Neuron (in vitro differentiated cells): ENCODE measurements at regions not wholly inside any gene's neighbourhood (a gene's known extent, or its start where the extent isn't known, plus 50 kb on each side); places are given as distances from the start of the nearest gene placed in this dataset.

Experiments used
- H2AFZ ChIP-seq: one replicate; pipeline ENCODE4 v1.6.1; 2013; ENCODE audit warnings: low read depth, mild to moderate bottlenecking, inconsistent platforms, low read length, moderate library complexity
- H3K27me3 ChIP-seq: one replicate; pipeline ENCODE4 v1.6.1; 2013; ENCODE audit warnings: low read length; ENCODE audit not compliant: insufficient read depth
- H3K36me3 ChIP-seq: one replicate; pipeline ENCODE4 v1.6.1; 2013; ENCODE audit warnings: low read length; ENCODE audit not compliant: insufficient read depth
- H3K4me1 ChIP-seq: one replicate; pipeline ENCODE4 v1.6.1; 2013; ENCODE audit warnings: low read length; ENCODE audit not compliant: insufficient read depth
- H3K4me3 ChIP-seq: 2 replicates; pipeline ENCODE4 v1.5.1; 2013; ENCODE audit warnings: mild to moderate bottlenecking, low read length, moderate library complexity
- H3K9me3 ChIP-seq: one replicate; pipeline ENCODE4 v1.6.1; 2013; ENCODE audit warnings: low read length

GRCh38 chr4:110296892-110297291 is 98.5 kb upstream of the ELOVL6 start:
- no peaks in the 10 kb centered on the region for H3K4me1 ChIP-seq
- H3K4me3 ChIP-seq, result no peak overlapping the region
- H3K36me3 ChIP-seq, result no peaks in the 10 kb centered on the region
- H2AFZ ChIP-seq, result no peak overlapping the region
- no peaks in the 10 kb centered on the region for H3K9me3 ChIP-seq
- H3K27me3 ChIP-seq, result peaks cover 2% of the 10 kb centered on the region

GRCh38 chr4:110294165-110294564 is 95.8 kb upstream of the ELOVL6 start:
- Histone ChIP-seq H3K4me3 (no peak overlapping the region), H3K27me3 (peaks cover 2% of the 10 kb centered on the region), H3K36me3 (no peaks in the 10 kb centered on the region), H3K4me1 (no peaks in the 10 kb centered on the region), H2AFZ (no peak overlapping the region), H3K9me3 (no peaks in the 10 kb centered on the region)

GRCh38 chr4:110292994-110293744 is 94.8 kb upstream of the ELOVL6 start:
- no peaks in the 10 kb centered on the region for H3K36me3 ChIP-seq
- no peaks in the 10 kb centered on the region for H3K4me1 ChIP-seq
- H2AFZ ChIP-seq, result no peak overlapping the region
- H3K9me3 ChIP-seq, result no peaks in the 10 kb centered on the region
- no peak overlapping the region for H3K4me3 ChIP-seq
- H3K27me3 ChIP-seq, result peaks cover 2% of the 10 kb centered on the region

- Histone ChIP-seq H3K9me3 (no peaks in the 10 kb centered on the region), H3K27me3 (no peaks in the 10 kb centered on the region), H2AFZ (no peak overlapping the region), H3K4me3 (no peak overlapping the region), H3K36me3 (no peaks in the 10 kb centered on the region), H3K4me1 (no peaks in the 10 kb centered on the region)
Observed at GRCh38 chr4:110290511-110290910, 92.1 kb upstream of the ELOVL6 start.

- Histone ChIP-seq H2AFZ (no peak overlapping the region), H3K4me3 (no peak overlapping the region), H3K9me3 (no peaks in the 10 kb centered on the region), H3K36me3 (no peaks in the 10 kb centered on the region), H3K27me3 (no peaks in the 10 kb centered on the region), H3K4me1 (no peaks in the 10 kb centered on the region)
Observed at GRCh38 chr4:110289601-110290100, 91.2 kb upstream of the ELOVL6 start.

- no peaks in the 10 kb centered on the region for H3K27me3 ChIP-seq
Observed at GRCh38 chr4:110287130-110287529, 88.7 kb upstream of the ELOVL6 start.

GRCh38 chr4:110278127-110278526 is 79.7 kb upstream of the ELOVL6 start:
- H3K36me3 ChIP-seq, result no peaks in the 10 kb centered on the region
- H3K4me1 ChIP-seq, result peaks cover 2% of the 10 kb centered on the region
- no peak overlapping the region for H3K4me3 ChIP-seq
- no peak overlapping the region for H2AFZ ChIP-seq
- no peaks in the 10 kb centered on the region for H3K9me3 ChIP-seq
- peaks cover 2% of the 10 kb centered on the region for H3K27me3 ChIP-seq

More at GRCh38 chr4:110287130-110287529, 88.7 kb upstream of the ELOVL6 start:
- H3K4me3 ChIP-seq, result no peak overlapping the region
- no peak overlapping the region for H2AFZ ChIP-seq
- no peaks in the 10 kb centered on the region for H3K9me3 ChIP-seq
- no peaks in the 10 kb centered on the region for H3K36me3 ChIP-seq
- H3K4me1 ChIP-seq, result no peaks in the 10 kb centered on the region

GRCh38 chr4:110275871-110276270 is 77.5 kb upstream of the ELOVL6 start:
- H3K36me3 ChIP-seq, result no peaks in the 10 kb centered on the region
- H2AFZ ChIP-seq, result no peak overlapping the region
- H3K9me3 ChIP-seq, result no peaks in the 10 kb centered on the region
- H3K4me1 ChIP-seq, result peaks cover 17% of the 10 kb centered on the region
- H3K4me3 ChIP-seq, result no peak overlapping the region
- peaks cover 2% of the 10 kb centered on the region for H3K27me3 ChIP-seq

GRCh38 chr4:110271986-110272385 is 73.6 kb upstream of the ELOVL6 start:
- Histone ChIP-seq H3K27me3 (no peaks in the 10 kb centered on the region), H3K4me3 (no peak overlapping the region)

GRCh38 chr4:110270492-110271197 is 72.2 kb upstream of the ELOVL6 start:
- Histone ChIP-seq H2AFZ (no peak overlapping the region), H3K4me1 (peaks cover 19% of the 10 kb centered on the region), H3K27me3 (no peaks in the 10 kb centered on the region), H3K36me3 (no peaks in the 10 kb centered on the region), H3K4me3 (no peak overlapping the region), H3K9me3 (no peaks in the 10 kb centered on the region)

More at GRCh38 chr4:110271986-110272385, 73.6 kb upstream of the ELOVL6 start:
- H3K4me1 ChIP-seq, result peaks cover 19% of the 10 kb centered on the region
- no peaks in the 10 kb centered on the region for H3K36me3 ChIP-seq
- no peak overlapping the region for H2AFZ ChIP-seq
- no peaks in the 10 kb centered on the region for H3K9me3 ChIP-seq

- Histone ChIP-seq H3K4me3 (no peak overlapping the region), H3K4me1 (peaks cover 19% of the 10 kb centered on the region), H3K36me3 (no peaks in the 10 kb centered on the region), H3K9me3 (no peaks in the 10 kb centered on the region), H2AFZ (no peak overlapping the region), H3K27me3 (no peaks in the 10 kb centered on the region)
Observed at GRCh38 chr4:110268790-110269189, 70.4 kb upstream of the ELOVL6 start.

- H3K36me3 ChIP-seq, result no peaks in the 10 kb centered on the region
- H3K9me3 ChIP-seq, result no peaks in the 10 kb centered on the region
- no peak overlapping the region for H3K4me3 ChIP-seq
- peaks cover 19% of the 10 kb centered on the region for H3K4me1 ChIP-seq
- H3K27me3 ChIP-seq, result no peaks in the 10 kb centered on the region
- no peak overlapping the region for H2AFZ ChIP-seq
Observed at GRCh38 chr4:110268352-110268751, 69.9 kb upstream of the ELOVL6 start.

GRCh38 chr4:110266136-110266535 is 67.7 kb upstream of the ELOVL6 start:
- H3K4me3 ChIP-seq, result no peak overlapping the region
- no peak overlapping the region for H2AFZ ChIP-seq
- H3K36me3 ChIP-seq, result no peaks in the 10 kb centered on the region
- peaks cover 3% of the 10 kb centered on the region for H3K4me1 ChIP-seq
- H3K27me3 ChIP-seq, result no peaks in the 10 kb centered on the region
- no peaks in the 10 kb centered on the region for H3K9me3 ChIP-seq
